ENCODE measurements at regions not wholly inside any gene's neighbourhood (a gene's known extent, or its start where the extent isn't known, plus 50 kb on each side); places are given as distances from the start of the nearest gene placed in this dataset.

GRCh38 chr5:114726131-114726530, 364.3 kb downstream of the KCNN2 start:
- TF ChIP-seq EZH2phosphoT487 (IDR thresholded peaks at IDR 0.05; ENCODE audit: insufficient read depth, low read depth): no peak
- no peak for TF ChIP-seq EZH2 (IDR thresholded peaks at IDR 0.05; ENCODE audit: insufficient read depth, poor library complexity, severe bottlenecking)

Data from GM23248 (cell line).